HepG2 (cell line): ENCODE measurements at regions not wholly inside any gene's neighbourhood (a gene's known extent, or its start where the extent isn't known, plus 50 kb on each side); places are given as distances from the start of the nearest gene placed in this dataset.

Experiments
- ATAC-seq: fragments of 200-7000 bp; cut with Tn5 transposase; 3 replicates; pipeline ENCODE4 v1.9.1; 2020; ENCODE audit warnings: mild to moderate bottlenecking, moderate library complexity
- BruUV-seq: library from RNA; stranded (reverse); fragments of 400-500 nt; replicated peaks from 2 replicates; lab custom pipeline; 2021; lab: Mats Ljungman, UMichigan
- CTCF ChIA-PET: fragments of 300-600 bp; formaldehyde crosslinking; extraction: SDS; loops from one replicate; lab custom pipeline; 2021; ENCODE audit warnings: low total read pairs, inconsistent platforms, low intra/inter-chr PET ratio; lab: Yijun Ruan, JAX
- POLR2A ChIA-PET: fragments of 350-600 bp; sonication (Branson Sonifier 250); formaldehyde crosslinking; loops from one replicate; lab custom pipeline; 2020; ENCODE audit warnings: antibody characterized with exemption, inconsistent platforms; lab: Yijun Ruan, JAX
- DNase-seq: peaks from one replicate; pipeline ENCODE4 v3.0.0-alpha.2; 2015; ENCODE audit warnings: low spot score
- FAIRE-seq: peaks from 3 replicates; lab custom pipeline; 2011; peaks lifted over from hg19 to GRCh38; lab: Jason Lieb, UNC
- H2AFZ ChIP-seq: one replicate; pipeline ENCODE4 v1.6.1; 2011; ENCODE audit warnings: low read length, inconsistent platforms
- H3K27ac ChIP-seq: fragments of 300-600 bp; 3 replicates; pipeline ENCODE4 v1.8.0; 2011; ENCODE audit warnings: mixed run types, mild to moderate bottlenecking, mixed read lengths, low read length, inconsistent platforms; ENCODE audit not compliant: insufficient read depth; ENCODE audit errors: extremely low read length
- H3K27me3 ChIP-seq, 2 experiments: fragments of 200-600 bp in 1 of 2; 2 replicates in 1 of 2; 3 replicates in 1 of 2; pipeline versions ENCODE4 v1.6.0 to v1.8.0; 2011; ENCODE audit warnings: low read length in 2 of 2, mild to moderate bottlenecking in 2 of 2, moderate library complexity in 2 of 2, inconsistent platforms in 1 of 2; ENCODE audit not compliant: insufficient read depth in 2 of 2, control insufficient read depth in 1 of 2
- H3K36me3 ChIP-seq, 2 experiments: fragments of 200-600 bp in 1 of 2; replicated peaks in 1 of 2; 2 replicates in 1 of 2; 3 replicates in 1 of 2; pipeline versions ENCODE4 v1.5.1 to v1.8.0; 2011; ENCODE audit warnings: low read length in 2 of 2, inconsistent platforms in 1 of 2; ENCODE audit not compliant: insufficient read depth in 2 of 2, control insufficient read depth in 1 of 2
- H3K4me1 ChIP-seq: 2 replicates; pipeline ENCODE4 v1.5.1; 2012; ENCODE audit warnings: low read length, inconsistent platforms; ENCODE audit not compliant: insufficient read depth
- H3K4me2 ChIP-seq: 2 replicates; pipeline ENCODE4 v1.6.0; 2011; ENCODE audit warnings: low read depth, low read length, inconsistent platforms
- H3K4me3 ChIP-seq, 3 experiments: fragments of 200-600 bp in 1 of 3; sonication (generic), shearing (Covaris generic) in 1 of 3; replicated peaks in 1 of 3; 2 replicates each; pipeline ENCODE4 v1.5.1; 2011 to 2016; ENCODE audit warnings: low read length in 3 of 3, inconsistent platforms in 2 of 3, low read depth in 2 of 3, mild to moderate bottlenecking in 2 of 3, control low read depth in 1 of 3, mixed read lengths in 1 of 3; ENCODE audit not compliant: insufficient read depth in 1 of 3
- H3K79me2 ChIP-seq: one replicate; pipeline ENCODE4 v1.6.1; 2011; ENCODE audit warnings: low read length, inconsistent platforms; ENCODE audit not compliant: insufficient read depth
- H3K9ac ChIP-seq: 2 replicates; pipeline ENCODE4 v1.6.0; 2011; ENCODE audit warnings: mild to moderate bottlenecking, low read depth, low read length, inconsistent platforms; ENCODE audit not compliant: insufficient read depth
- H3K9me3 ChIP-seq: 2 replicates; pipeline ENCODE4 v1.5.1; 2012; ENCODE audit warnings: mild to moderate bottlenecking, low read length
- H4K20me1 ChIP-seq: 2 replicates; pipeline ENCODE4 v1.6.0; 2011; ENCODE audit warnings: inconsistent platforms, mild to moderate bottlenecking, low read length, moderate library complexity; ENCODE audit not compliant: insufficient read depth
- GLMP ChIP-seq: sonication (generic); formaldehyde crosslinking; IDR thresholded peaks from 2 replicates; pipeline ENCODE4 v1.9.0; 2021; ENCODE audit warnings: missing genetic modification reagents, mild to moderate bottlenecking, borderline replicate concordance
- MLLT10 ChIP-seq: sonication (generic); formaldehyde crosslinking; IDR thresholded peaks from 2 replicates; pipeline ENCODE4 v1.4.0; 2020; ENCODE audit warnings: missing genetic modification reagents
- NFKB2 ChIP-seq: sonication (generic); formaldehyde crosslinking; IDR thresholded peaks from 2 replicates; pipeline ENCODE4 v1.4.0; 2020; ENCODE audit warnings: missing genetic modification reagents, borderline replicate concordance
- PBX3 ChIP-seq: sonication (generic); formaldehyde crosslinking; IDR thresholded peaks from 2 replicates; pipeline ENCODE4 v1.8.1; 2023; ENCODE audit warnings: missing genetic modification reagents, inconsistent platforms, borderline replicate concordance
- TCF12 ChIP-seq, 2 experiments: fragments of 450-650 bp in 1 of 2; sonication (generic) in 1 of 2; formaldehyde crosslinking in 1 of 2; IDR thresholded peaks; 2 replicates each; pipeline versions ENCODE4 v1.6.1 to v1.8.0; 2017 to 2022; ENCODE audit warnings: antibody characterized with exemption in 1 of 2, mild to moderate bottlenecking in 1 of 2, missing genetic modification reagents in 1 of 2, moderate library complexity in 1 of 2
- XRCC5 ChIP-seq: fragments of 200-400 bp; formaldehyde crosslinking; optimal IDR thresholded peaks from 2 replicates; pipeline ENCODE3; 2017; ENCODE audit warnings: mild to moderate bottlenecking, low read length
- ZC3H13 ChIP-seq: sonication (generic); formaldehyde crosslinking; IDR thresholded peaks from 2 replicates; pipeline ENCODE4 v1.8.1; 2023; ENCODE audit warnings: mild to moderate bottlenecking, missing genetic modification reagents, moderate library complexity
- ZNF331 ChIP-seq: sonication (generic); formaldehyde crosslinking; IDR thresholded peaks from 2 replicates; pipeline ENCODE4 v1.4.0; 2020; ENCODE audit warnings: missing genetic modification reagents
- in situ Hi-C: cut with HindIII; loops from 2 replicates; pipeline ENCODE4 v1.10.0; 2017; ENCODE audit warnings: low pct_unique_long_range_greater_than_20kb; ENCODE audit not compliant: extremely low pct_ligation_motif_present
- intact Hi-C: fragments of 100-400 bp; cut with micrococcal nuclease; formaldehyde crosslinking; loops from one replicate; pipeline ENCODE4 v1.10.0; 2022; ENCODE audit not compliant: unreplicated experiment

- Histone ChIP-seq H3K4me3 (no peak overlapping the region), H3K4me1 (no peaks in the 10 kb centered on the region), H3K27me3 (peaks cover 0 to 13% of the 10 kb centered on the region in 2 experiments; a peak in 2 of 5 replicates), H4K20me1 (no peaks in the 10 kb centered on the region), H3K4me2 (no peak overlapping the region), H3K79me2 (no peaks in the 10 kb centered on the region), H3K36me3 (no peaks in the 10 kb centered on the region), H2AFZ (no peak overlapping the region), H3K9me3 (no peaks in the 10 kb centered on the region), H3K9ac (no peak overlapping the region), H3K27ac (no peak overlapping the region)
- POLR2A ChIA-PET: no interaction called here
- intact Hi-C loops: no loop called here
- no peak for DNase-seq
- FAIRE-seq: no peak
- TF ChIP-seq ZC3H13 (no peak), PBX3 (CRISPR knock-in tag) (no peak), GLMP (no peak), XRCC5 (no peak), MLLT10 (no peak), TCF12 (IDR thresholded peaks at IDR 0.05) (no peak), TCF12 (CRISPR knock-in tag; IDR thresholded peaks at IDR 0.05) (no peak), ZNF331 (peak; percentile 61; the same call in 1 of the 2 replicates), NFKB2 (CRISPR knock-in tag) (no peak)
- in situ Hi-C loops: no loop called here
- CTCF ChIA-PET: no interaction called here
- no peak for ATAC-seq
- no TSS peak for BruUV-seq
Observed at GRCh38 chr16:54443352-54443751, 156.8 kb upstream of the IRX3 start.
